ENCODE measurements at regions not wholly inside any gene's neighbourhood (a gene's known extent, or its start where the extent isn't known, plus 50 kb on each side); places are given as distances from the start of the nearest gene placed in this dataset.

- TF ChIP-seq POLR2AphosphoS5 (IDR thresholded peaks at IDR 0.05): no peak
- no peak for TF ChIP-seq POLR2A (IDR thresholded peaks at IDR 0.05; ENCODE audit: low read depth)
Observed at GRCh38 chr16:9666834-9667480, 515.3 kb downstream of the GRIN2A start.
